GM21619 (cell line): ENCODE measurements at regions not wholly inside any gene's neighbourhood (a gene's known extent, or its start where the extent isn't known, plus 50 kb on each side); places are given as distances from the start of the nearest gene placed in this dataset.
"Not testable (repeated sequence)": the region's sequence is repeated elsewhere in the genome, so short reads cannot be mapped to it uniquely, and the experiment has no call there.

ENCODE experiments used
- ATAC-seq: cut with Tn5 transposase; IDR thresholded peaks from one replicate; pipeline ENCODE4 v1.9.1; 2021; ENCODE audit not compliant: unreplicated experiment

- ATAC-seq: no peak
Measured at GRCh38 chr4:127307996-127308395, 324.8 kb upstream of the INTU start.

GRCh38 chr4:127309369-127310102 is 323.2 kb upstream of the INTU start:
- ATAC-seq: no peak

GRCh38 chr4:127311371-127311770 is 321.4 kb upstream of the INTU start:
- no peak for ATAC-seq

GRCh38 chr4:127311924-127312323 is 320.8 kb upstream of the INTU start:
- ATAC-seq: no peak

GRCh38 chr4:127313767-127314166 is 319.0 kb upstream of the INTU start:
- no peak for ATAC-seq

- ATAC-seq: no peak
Measured at GRCh38 chr4:127327491-127327890, 305.3 kb upstream of the INTU start.

- no peak for ATAC-seq
Measured at GRCh38 chr4:127335073-127335620, 297.6 kb upstream of the INTU start.

- ATAC-seq: no peak
Measured at GRCh38 chr4:127335732-127336131, 297.0 kb upstream of the INTU start.

GRCh38 chr4:127343123-127343522 is 289.6 kb upstream of the INTU start:
- ATAC-seq: not testable (repeated sequence)

- ATAC-seq: no peak
Measured at GRCh38 chr4:127344071-127344470, 288.7 kb upstream of the INTU start.

- ATAC-seq: no peak
Measured at GRCh38 chr4:127347936-127348335, 284.8 kb upstream of the INTU start.

- no peak for ATAC-seq
Measured at GRCh38 chr4:127352220-127353113, 280.3 kb upstream of the INTU start.

- ATAC-seq: no peak
Measured at GRCh38 chr4:127355743-127356142, 277.0 kb upstream of the INTU start.

GRCh38 chr4:127357765-127358164 is 275.0 kb upstream of the INTU start:
- ATAC-seq: no peak

GRCh38 chr4:127362686-127363085 is 270.1 kb upstream of the INTU start:
- ATAC-seq: no peak

- ATAC-seq: no peak
Measured at GRCh38 chr4:127364397-127364796, 268.4 kb upstream of the INTU start.

GRCh38 chr4:127364911-127365310 is 267.8 kb upstream of the INTU start:
- ATAC-seq: no peak

- ATAC-seq: no peak
Measured at GRCh38 chr4:127370604-127371003, 262.2 kb upstream of the INTU start.

- no peak for ATAC-seq
Measured at GRCh38 chr4:127379499-127379898, 253.3 kb upstream of the INTU start.

- ATAC-seq: not testable (repeated sequence)
Measured at GRCh38 chr4:127379948-127380347, 252.8 kb upstream of the INTU start.

GRCh38 chr4:127383666-127384065 is 249.1 kb upstream of the INTU start:
- no peak for ATAC-seq

GRCh38 chr4:127394516-127394915 is 238.2 kb upstream of the INTU start:
- ATAC-seq: no peak
